Activated T-helper 1 cell treated with anti-CD3 and anti-CD28 coated beads, Interleukin-2, amount 50 U/mL, for 16 hours (primary cell): ENCODE measurements at regions not wholly inside any gene's neighbourhood (a gene's known extent, or its start where the extent isn't known, plus 50 kb on each side); places are given as distances from the start of the nearest gene placed in this dataset.

Experiments
- DNase-seq, 2 donors: peaks; one replicate each; pipeline ENCODE4 v3.0.0-alpha.2; 2020; ENCODE audit warnings: low read depth in 1 of 2, low spot score in 1 of 2

GRCh38 chr17:15177343-15177742 lies 87.8 kb downstream of the PMP22 start:
- DNase-seq: no peak

- DNase-seq: no peak
These were observed 89.8 kb downstream of the PMP22 start for GRCh38 chr17:15175356-15175755.

- DNase-seq: no peak
These were observed 93.7 kb downstream of the PMP22 start for GRCh38 chr17:15171167-15172047.

GRCh38 chr17:15169676-15170075 lies 95.5 kb downstream of the PMP22 start:
- DNase-seq: no peak

- no peak for DNase-seq
These were observed 96.7 kb downstream of the PMP22 start for GRCh38 chr17:15168379-15168778.

GRCh38 chr17:15161395-15161794 lies 103.7 kb downstream of the PMP22 start:
- no peak for DNase-seq

GRCh38 chr17:15157051-15157450 lies 108.1 kb downstream of the PMP22 start:
- no peak for DNase-seq

GRCh38 chr17:15154618-15155017 lies 110.5 kb downstream of the PMP22 start:
- no peak for DNase-seq

GRCh38 chr17:15145621-15146020 lies 119.5 kb downstream of the PMP22 start:
- no peak for DNase-seq

- DNase-seq: no peak
These were observed 121.6 kb downstream of the PMP22 start for GRCh38 chr17:15143524-15143923.

GRCh38 chr17:15134363-15134762 lies 130.8 kb downstream of the PMP22 start:
- no peak for DNase-seq

GRCh38 chr17:15133826-15134225 lies 131.3 kb downstream of the PMP22 start:
- no peak for DNase-seq

GRCh38 chr17:15133143-15133542 lies 132.0 kb downstream of the PMP22 start:
- DNase-seq: no peak

GRCh38 chr17:15130426-15130825 lies 134.7 kb downstream of the PMP22 start:
- DNase-seq: no peak

GRCh38 chr17:15129986-15130385 lies 135.1 kb downstream of the PMP22 start:
- no peak for DNase-seq

GRCh38 chr17:15124746-15125145 lies 140.4 kb downstream of the PMP22 start:
- DNase-seq: no peak

GRCh38 chr17:15124264-15124595 lies 140.9 kb downstream of the PMP22 start:
- no peak for DNase-seq

- no peak for DNase-seq
These were observed 141.4 kb downstream of the PMP22 start for GRCh38 chr17:15123593-15124263.

GRCh38 chr17:15122857-15123256 lies 142.3 kb downstream of the PMP22 start:
- DNase-seq: no peak

- DNase-seq: no peak
These were observed 143.7 kb downstream of the PMP22 start for GRCh38 chr17:15121426-15121825.

- no peak for DNase-seq
These were observed 145.2 kb downstream of the PMP22 start for GRCh38 chr17:15119968-15120367.

GRCh38 chr17:15117239-15117638 lies 147.9 kb downstream of the PMP22 start:
- DNase-seq: no peak
